ENCODE measurements at regions not wholly inside any gene's neighbourhood (a gene's known extent, or its start where the extent isn't known, plus 50 kb on each side); places are given as distances from the start of the nearest gene placed in this dataset.

DNA sequence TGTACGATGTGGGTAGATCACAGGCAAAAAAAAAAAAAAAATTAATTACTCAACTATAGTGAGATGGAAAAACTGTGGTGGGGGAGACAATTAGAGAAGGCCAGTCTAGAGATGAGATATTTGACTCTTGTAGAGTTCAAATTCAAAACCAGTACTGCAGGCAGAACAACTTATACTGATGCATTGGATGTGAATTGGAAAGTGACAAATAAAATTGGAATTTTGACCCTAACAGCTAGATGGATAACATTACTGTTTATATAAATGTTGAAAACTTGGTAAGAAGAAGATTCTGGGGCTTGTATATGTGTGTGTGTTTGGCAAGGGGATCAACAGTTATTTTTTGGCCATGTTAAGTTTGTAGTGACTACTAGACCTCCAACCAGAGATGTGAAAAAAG, 256.9 kb downstream of the RND3 start:
- H3K36me3 ChIP-seq, result no peaks in the 10 kb centered on the region
- no peaks in the 10 kb centered on the region for H3K4me1 ChIP-seq (ENCODE audit: control insufficient read depth in 1 of 2, low read depth in 2 of 2)
- H3K4me3 ChIP-seq, result no peak overlapping the region
- H3K27me3 ChIP-seq (replicated peaks; ENCODE audit: insufficient read depth), result no peaks in the 10 kb centered on the region
- H3K27ac ChIP-seq, result no peak overlapping the region
- no peaks in the 10 kb centered on the region for H3K9me3 ChIP-seq
- ATAC-seq (ENCODE audit: insufficient number of reproducible peaks, low FRiP score, low read depth) (no peak), DNase-seq (ENCODE audit: low spot score) (no peak)
- TF ChIP-seq, protein P1, sequence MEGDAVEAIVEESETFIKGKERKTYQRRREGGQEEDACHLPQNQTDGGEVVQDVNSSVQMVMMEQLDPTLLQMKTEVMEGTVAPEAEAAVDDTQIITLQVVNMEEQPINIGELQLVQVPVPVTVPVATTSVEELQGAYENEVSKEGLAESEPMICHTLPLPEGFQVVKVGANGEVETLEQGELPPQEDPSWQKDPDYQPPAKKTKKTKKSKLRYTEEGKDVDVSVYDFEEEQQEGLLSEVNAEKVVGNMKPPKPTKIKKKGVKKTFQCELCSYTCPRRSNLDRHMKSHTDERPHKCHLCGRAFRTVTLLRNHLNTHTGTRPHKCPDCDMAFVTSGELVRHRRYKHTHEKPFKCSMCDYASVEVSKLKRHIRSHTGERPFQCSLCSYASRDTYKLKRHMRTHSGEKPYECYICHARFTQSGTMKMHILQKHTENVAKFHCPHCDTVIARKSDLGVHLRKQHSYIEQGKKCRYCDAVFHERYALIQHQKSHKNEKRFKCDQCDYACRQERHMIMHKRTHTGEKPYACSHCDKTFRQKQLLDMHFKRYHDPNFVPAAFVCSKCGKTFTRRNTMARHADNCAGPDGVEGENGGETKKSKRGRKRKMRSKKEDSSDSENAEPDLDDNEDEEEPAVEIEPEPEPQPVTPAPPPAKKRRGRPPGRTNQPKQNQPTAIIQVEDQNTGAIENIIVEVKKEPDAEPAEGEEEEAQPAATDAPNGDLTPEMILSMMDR (IDR thresholded peaks at IDR 0.05), result no peak

DNA sequence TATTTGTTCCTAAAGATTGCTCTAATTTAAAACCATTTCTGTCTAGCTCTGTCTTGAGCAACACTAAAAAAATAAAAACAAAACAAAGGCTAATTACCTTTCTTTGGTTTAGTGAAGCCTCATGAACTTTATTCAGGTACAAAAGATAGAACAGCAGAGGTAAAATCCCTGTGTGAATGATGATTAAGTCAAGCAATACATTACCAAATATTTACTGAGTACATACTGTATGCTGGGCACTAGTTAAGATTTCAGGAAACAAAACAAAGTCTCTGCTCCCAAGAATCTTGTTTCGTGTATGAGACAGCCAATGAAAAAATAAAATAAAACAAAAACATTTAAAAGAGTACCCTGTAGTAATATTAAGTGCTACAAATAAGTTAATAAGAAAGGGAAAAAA, 257.5 kb downstream of the RND3 start:
- Histone ChIP-seq H3K27ac (no peak overlapping the region), H3K36me3 (no peaks in the 10 kb centered on the region), H3K9me3 (no peaks in the 10 kb centered on the region), H3K27me3 (replicated peaks; ENCODE audit: insufficient read depth) (no peaks in the 10 kb centered on the region), H3K4me1 (ENCODE audit: control insufficient read depth in 1 of 2, low read depth in 2 of 2) (no peaks in the 10 kb centered on the region), H3K4me3 (no peak overlapping the region)
- ATAC-seq (ENCODE audit: insufficient number of reproducible peaks, low FRiP score, low read depth), result no peak
- TF ChIP-seq, protein P1 (IDR thresholded peaks at IDR 0.05), result no peak
- DNase-seq (ENCODE audit: low spot score), result no peak

DNA sequence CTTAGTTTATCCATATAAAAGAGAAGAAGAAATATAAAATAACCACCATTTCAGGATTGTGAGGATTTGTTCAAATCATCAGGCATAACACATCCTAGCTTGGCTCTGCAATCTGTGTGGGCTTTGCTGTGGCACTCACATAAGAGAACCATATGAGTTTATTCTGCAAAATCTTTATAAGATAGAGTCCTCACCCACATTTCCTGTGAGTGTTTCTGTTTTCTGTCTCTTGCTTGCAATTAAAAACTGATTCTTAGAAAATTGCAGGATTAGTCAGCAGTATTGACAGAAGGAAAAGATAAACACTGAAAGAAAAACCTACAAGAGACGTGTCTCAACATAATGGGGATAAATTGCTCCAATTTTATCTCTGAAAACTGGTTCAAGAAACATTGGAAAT, 258.5 kb downstream of the RND3 start:
- TF ChIP-seq, protein P1 (IDR thresholded peaks at IDR 0.05), result no peak
- Histone ChIP-seq H3K9me3 (no peaks in the 10 kb centered on the region), H3K4me1 (ENCODE audit: control insufficient read depth in 1 of 2, low read depth in 2 of 2) (no peaks in the 10 kb centered on the region), H3K4me3 (no peak overlapping the region), H3K27me3 (replicated peaks; ENCODE audit: insufficient read depth) (no peaks in the 10 kb centered on the region), H3K36me3 (no peaks in the 10 kb centered on the region), H3K27ac (no peak overlapping the region)
- DNase-seq (ENCODE audit: low spot score), result no peak
- no peak for ATAC-seq (ENCODE audit: insufficient number of reproducible peaks, low FRiP score, low read depth)

DNA sequence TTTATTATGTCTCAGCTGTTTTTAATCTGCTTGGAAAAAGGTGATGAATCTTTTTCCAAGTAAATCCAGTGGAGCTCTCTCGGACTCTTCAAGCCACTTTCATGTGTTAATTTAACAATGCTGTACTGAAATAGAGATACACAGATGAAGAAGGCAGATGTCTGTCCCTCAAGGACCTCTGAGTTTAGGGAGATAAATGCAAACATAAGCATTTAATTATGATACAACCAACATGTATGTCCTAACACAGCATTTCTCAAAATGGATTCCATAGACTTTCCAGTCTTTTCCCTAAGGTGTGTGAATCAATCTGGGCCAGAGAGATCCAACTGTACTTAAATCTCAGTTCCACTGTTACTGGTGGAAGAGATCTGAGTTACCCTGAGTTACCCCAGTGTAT, 262.4 kb downstream of the RND3 start:
- Histone ChIP-seq H3K27ac (no peak overlapping the region), H3K4me1 (ENCODE audit: control insufficient read depth in 1 of 2, low read depth in 2 of 2) (no peaks in the 10 kb centered on the region), H3K27me3 (replicated peaks; ENCODE audit: insufficient read depth) (no peaks in the 10 kb centered on the region), H3K36me3 (no peaks in the 10 kb centered on the region), H3K4me3 (no peak overlapping the region), H3K9me3 (no peaks in the 10 kb centered on the region)
- TF ChIP-seq, protein P1 (IDR thresholded peaks at IDR 0.05), result no peak
- ATAC-seq (ENCODE audit: insufficient number of reproducible peaks, low FRiP score, low read depth) (no peak), DNase-seq (ENCODE audit: low spot score) (no peak)

DNA sequence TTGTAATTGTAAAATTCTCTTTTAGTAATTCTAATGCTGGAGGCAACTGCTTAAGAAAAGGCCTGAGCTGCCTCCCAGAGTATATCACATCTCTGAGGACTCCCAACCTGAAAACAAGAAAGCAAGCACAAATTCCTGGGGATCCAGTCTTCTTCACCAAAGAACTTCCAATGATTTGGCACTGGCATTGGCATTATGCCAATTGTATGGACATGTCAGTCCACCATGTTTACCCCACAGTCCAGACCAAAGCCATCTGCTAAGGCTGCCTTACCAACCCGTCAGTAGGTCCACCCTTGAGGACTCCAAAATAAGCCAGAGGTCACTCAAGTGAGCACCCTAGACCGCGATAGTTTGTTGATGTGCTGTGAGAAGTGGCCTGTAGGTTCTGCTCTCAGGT, 263.1 kb downstream of the RND3 start:
- H3K9me3 ChIP-seq, result no peaks in the 10 kb centered on the region
- no peak overlapping the region for H3K27ac ChIP-seq
- DNase-seq (ENCODE audit: low spot score) (no peak), ATAC-seq (ENCODE audit: insufficient number of reproducible peaks, low FRiP score, low read depth) (no peak)
- H3K4me3 ChIP-seq, result no peak overlapping the region
- no peaks in the 10 kb centered on the region for H3K4me1 ChIP-seq (ENCODE audit: control insufficient read depth in 1 of 2, low read depth in 2 of 2)
- TF ChIP-seq, protein P1 (IDR thresholded peaks at IDR 0.05), result no peak
- no peaks in the 10 kb centered on the region for H3K27me3 ChIP-seq (replicated peaks; ENCODE audit: insufficient read depth)
- no peaks in the 10 kb centered on the region for H3K36me3 ChIP-seq

All from thoracic aorta (tissue), 2 donors.